ENCODE measurements at regions not wholly inside any gene's neighbourhood (a gene's known extent, or its start where the extent isn't known, plus 50 kb on each side); places are given as distances from the start of the nearest gene placed in this dataset.
A peak's percentile ranks its signal among the peaks of the same experiment; 100 is the strongest.
"Not testable (repeated sequence)": the region's sequence is repeated elsewhere in the genome, so short reads cannot be mapped to it uniquely, and the experiment has no call there.

- WGBS, 10 experiments = 86 to 100% (median 100%) methylated on average over 1 to 2 of the region's 2 CpGs; no CpG with 5 or more reads in 5 of the 10 experiments
- Histone ChIP-seq H3K4me1 (replicated peaks in 1 of 2) (peaks cover 13 to 29% of the 10 kb centered on the region in 2 donors), H3K27ac (no peak overlapping the region), H3K4me3 (no peak overlapping the region)
- in situ Hi-C loops (cut with MboI; ENCODE audit: low pct_unique_long_range_greater_than_20kb in 2 of 9, low sequenced_read_pairs in 9 of 9, unreplicated experiment in 9 of 9) = loop anchor here in 1 of 9 experiments (25.0 kb wide), 1 partner anchor 573 kb away; no protein-coding TSS in a partner anchor
- ATAC-seq (replicated peaks in 6 of 8) = no peak
Observed at GRCh38 chr20:48039514-48039913, 254.2 kb upstream of the SULF2 start.

- Histone ChIP-seq H3K27ac (no peak overlapping the region), H3K4me1 (replicated peaks in 1 of 2) (peaks cover 13 to 29% of the 10 kb centered on the region in 2 donors), H3K4me3 (no peak overlapping the region)
- WGBS, 10 experiments = 0 to 100% (median 69%) methylated on average over 1 to 7 of the region's 7 CpGs; no CpG with 5 or more reads in 1 of the 10 experiments
- ATAC-seq (replicated peaks in 6 of 8) = no peak
- in situ Hi-C loops (cut with MboI; ENCODE audit: low pct_unique_long_range_greater_than_20kb in 2 of 9, low sequenced_read_pairs in 9 of 9, unreplicated experiment in 9 of 9) = loop anchor here in 1 of 9 experiments (25.0 kb wide), 1 partner anchor 574 kb away; no protein-coding TSS in a partner anchor
Observed at GRCh38 chr20:48038713-48039112, 253.4 kb upstream of the SULF2 start.

- H3K4me3 ChIP-seq = not testable (repeated sequence)
- H3K27ac ChIP-seq = peak overlapping the region in 1 of 2 donors; percentile 41
- in situ Hi-C loops (cut with MboI; ENCODE audit: low pct_unique_long_range_greater_than_20kb in 2 of 9, low sequenced_read_pairs in 9 of 9, unreplicated experiment in 9 of 9) = loop anchor here in 1 of 9 experiments (25.0 kb wide), 1 partner anchor 575 kb away; no protein-coding TSS in a partner anchor
- peaks cover 13 to 28% of the 10 kb centered on the region in 2 donors for H3K4me1 ChIP-seq (replicated peaks in 1 of 2)
- peak in 2 of 8 experiments; percentile 16 to 27 for ATAC-seq (replicated peaks in 6 of 8)
- 0 to 90% (median 80%) methylated on average over 1 to 5 of the region's 7 CpGs; no CpG with 5 or more reads in 7 of the 10 experiments for WGBS, 10 experiments
Observed at GRCh38 chr20:48037798-48038197, 252.5 kb upstream of the SULF2 start.

GRCh38 chr20:48035961-48036731 is 250.9 kb upstream of the SULF2 start:
- WGBS, 10 experiments = 20 to 100% (median 78%) methylated on average over 1 to 2 of the region's 4 CpGs; no CpG with 5 or more reads in 4 of the 10 experiments
- peaks cover 18 to 26% of the 10 kb centered on the region in 2 donors for H3K4me1 ChIP-seq (replicated peaks in 1 of 2)
- in situ Hi-C loops (cut with MboI; ENCODE audit: low pct_unique_long_range_greater_than_20kb in 2 of 9, low sequenced_read_pairs in 9 of 9, unreplicated experiment in 9 of 9) = loop anchor here in 1 of 9 experiments (25.0 kb wide), 1 partner anchor 576 kb away; no protein-coding TSS in a partner anchor
- H3K4me3 ChIP-seq = no peak overlapping the region
- no peak overlapping the region for H3K27ac ChIP-seq
- peak in 1 of 8 experiments; percentile 67 for ATAC-seq (replicated peaks in 6 of 8)

GRCh38 chr20:48034751-48035150 is 249.5 kb upstream of the SULF2 start:
- Histone ChIP-seq H3K4me3 (no peak overlapping the region), H3K27ac (no peak overlapping the region), H3K4me1 (replicated peaks in 1 of 2) (peaks cover 24 to 32% of the 10 kb centered on the region in 2 donors)
- in situ Hi-C loops (cut with MboI; ENCODE audit: low pct_unique_long_range_greater_than_20kb in 2 of 9, low sequenced_read_pairs in 9 of 9, unreplicated experiment in 9 of 9) = loop anchor here in 1 of 9 experiments (25.0 kb wide), 1 partner anchor 578 kb away; no protein-coding TSS in a partner anchor
- ATAC-seq (replicated peaks in 6 of 8) = no peak
- WGBS, 10 experiments = 52 to 89% (median 74%) methylated on average over 2 to 6 of the region's 6 CpGs; no CpG with 5 or more reads in 6 of the 10 experiments

- ATAC-seq (replicated peaks in 6 of 8); H3K4me3 ChIP-seq; H3K27ac ChIP-seq: not testable (repeated sequence)
- 25 to 100% (median 94%) methylated on average over 1 to 8 of the region's 8 CpGs; no CpG with 5 or more reads in 2 of the 10 experiments for WGBS, 10 experiments
- H3K4me1 ChIP-seq (replicated peaks in 1 of 2) = peaks cover 22 to 32% of the 10 kb centered on the region in 2 donors
- in situ Hi-C loops (cut with MboI; ENCODE audit: low pct_unique_long_range_greater_than_20kb in 2 of 9, low sequenced_read_pairs in 9 of 9, unreplicated experiment in 9 of 9) = loop anchor here in 1 of 9 experiments (25.0 kb wide), 1 partner anchor 579 kb away; no protein-coding TSS in a partner anchor
Observed at GRCh38 chr20:48033005-48033404, 247.7 kb upstream of the SULF2 start.

GRCh38 chr20:48031122-48031521 is 245.8 kb upstream of the SULF2 start:
- H3K4me1 ChIP-seq (replicated peaks in 1 of 2) = peaks cover 11 to 19% of the 10 kb centered on the region in 2 donors
- peak overlapping the region in 1 of 2 donors; percentile 54 for H3K27ac ChIP-seq
- ATAC-seq (replicated peaks in 6 of 8) = peak in 5 of 8 experiments; percentile 49 to 87 (median 69)
- no peak overlapping the region for H3K4me3 ChIP-seq
- WGBS, 10 experiments = 0 to 100% (median 60%) methylated on average over 1 to 4 of the region's 4 CpGs; no CpG with 5 or more reads in 1 of the 10 experiments
- in situ Hi-C loops (cut with MboI; ENCODE audit: low pct_unique_long_range_greater_than_20kb in 2 of 9, low sequenced_read_pairs in 9 of 9, unreplicated experiment in 9 of 9) = loop anchor here in 1 of 9 experiments (25.0 kb wide), 1 partner anchor 581 kb away; no protein-coding TSS in a partner anchor

GRCh38 chr20:48026981-48027592 is 241.8 kb upstream of the SULF2 start:
- no peak for ATAC-seq (replicated peaks in 6 of 8)
- no peak overlapping the region for H3K4me3 ChIP-seq
- in situ Hi-C loops (cut with MboI; ENCODE audit: low pct_unique_long_range_greater_than_20kb in 2 of 9, low sequenced_read_pairs in 9 of 9, unreplicated experiment in 9 of 9) = loop anchor here in 1 of 9 experiments (25.0 kb wide), 1 partner anchor 585 kb away; no protein-coding TSS in a partner anchor
- WGBS, 10 experiments = 59 to 100% (median 93%) methylated on average over 1 to 4 of the region's 9 CpGs; no CpG with 5 or more reads in 1 of the 10 experiments
- peaks cover 21 to 28% of the 10 kb centered on the region in 2 donors for H3K4me1 ChIP-seq (replicated peaks in 1 of 2)
- H3K27ac ChIP-seq = no peak overlapping the region

GRCh38 chr20:48025661-48026060 is 240.4 kb upstream of the SULF2 start:
- ATAC-seq (replicated peaks in 6 of 8) = peak in 2 of 8 experiments; percentile 7 to 12
- in situ Hi-C loops (cut with MboI; ENCODE audit: low pct_unique_long_range_greater_than_20kb in 2 of 9, low sequenced_read_pairs in 9 of 9, unreplicated experiment in 9 of 9) = loop anchor here in 1 of 9 experiments (25.0 kb wide), 1 partner anchor 587 kb away; no protein-coding TSS in a partner anchor
- Histone ChIP-seq H3K4me1 (replicated peaks in 1 of 2) (peaks cover 14 to 21% of the 10 kb centered on the region in 2 donors), H3K27ac (no peak overlapping the region), H3K4me3 (no peak overlapping the region)
- 5 to 100% (median 62%) methylated on average over 1 to 4 of the region's 4 CpGs for WGBS, 10 experiments

- peak overlapping the region in 1 of 2 donors; percentile 38 for H3K27ac ChIP-seq
- in situ Hi-C loops (cut with MboI; ENCODE audit: low pct_unique_long_range_greater_than_20kb in 2 of 9, low sequenced_read_pairs in 9 of 9, unreplicated experiment in 9 of 9) = loop anchor here in 1 of 9 experiments (25.0 kb wide), 1 partner anchor 587 kb away; no protein-coding TSS in a partner anchor
- H3K4me1 ChIP-seq (replicated peaks in 1 of 2) = peaks cover 17 to 21% of the 10 kb centered on the region in 2 donors
- WGBS, 10 experiments = 0 to 94% (median 33%) methylated on average over 1 to 8 of the region's 13 CpGs; no CpG with 5 or more reads in 1 of the 10 experiments
- no peak overlapping the region for H3K4me3 ChIP-seq
- ATAC-seq (replicated peaks in 6 of 8) = peak; percentile 86 to 99 (median 92)
Observed at GRCh38 chr20:48025051-48025515, 239.8 kb upstream of the SULF2 start.

GRCh38 chr20:48024539-48024938 is 239.3 kb upstream of the SULF2 start:
- no peak overlapping the region for H3K4me3 ChIP-seq
- peak in 7 of 8 experiments; percentile 10 to 55 (median 30) for ATAC-seq (replicated peaks in 6 of 8)
- H3K4me1 ChIP-seq (replicated peaks in 1 of 2) = peaks cover 23 to 24% of the 10 kb centered on the region in 2 donors
- peak overlapping the region in 1 of 2 donors; percentile 38 for H3K27ac ChIP-seq
- in situ Hi-C loops (cut with MboI; ENCODE audit: low pct_unique_long_range_greater_than_20kb in 2 of 9, low sequenced_read_pairs in 9 of 9, unreplicated experiment in 9 of 9) = no loop called here
- 0 to 100% (median 80%) methylated on average over 1 to 3 of the region's 3 CpGs; no CpG with 5 or more reads in 1 of the 10 experiments for WGBS, 10 experiments

GRCh38 chr20:48020696-48021095 is 235.4 kb upstream of the SULF2 start:
- ATAC-seq (replicated peaks in 6 of 8); H3K4me3 ChIP-seq; in situ Hi-C loops (cut with MboI; ENCODE audit: low pct_unique_long_range_greater_than_20kb in 2 of 9, low sequenced_read_pairs in 9 of 9, unreplicated experiment in 9 of 9): not testable (repeated sequence)
- Histone ChIP-seq H3K27ac (peak overlapping the region in 1 of 2 donors; percentile 51), H3K4me1 (replicated peaks in 1 of 2) (peaks cover 25% of the 10 kb centered on the region in 2 donors)
- 66 to 100% (median 75%) methylated on average over 1 to 4 of the region's 6 CpGs; no CpG with 5 or more reads in 1 of the 10 experiments for WGBS, 10 experiments

Data from motor neuron (in vitro differentiated cells).